CD4-positive, alpha-beta T cell treated with Interleukin-6 for 4 hours (primary cell): ENCODE measurements at regions not wholly inside any gene's neighbourhood (a gene's known extent, or its start where the extent isn't known, plus 50 kb on each side); places are given as distances from the start of the nearest gene placed in this dataset.

Source experiments
- DNase-seq: peaks from one replicate; pipeline ENCODE4 v3.0.0-alpha.2; 2020; ENCODE audit warnings: mixed read lengths

- no peak for DNase-seq
These were observed 167.3 kb downstream of the TMEM18 start for GRCh38 chr2:509888-510287.

- DNase-seq = no peak
These were observed 169.1 kb downstream of the TMEM18 start for GRCh38 chr2:508121-508520.

DNA sequence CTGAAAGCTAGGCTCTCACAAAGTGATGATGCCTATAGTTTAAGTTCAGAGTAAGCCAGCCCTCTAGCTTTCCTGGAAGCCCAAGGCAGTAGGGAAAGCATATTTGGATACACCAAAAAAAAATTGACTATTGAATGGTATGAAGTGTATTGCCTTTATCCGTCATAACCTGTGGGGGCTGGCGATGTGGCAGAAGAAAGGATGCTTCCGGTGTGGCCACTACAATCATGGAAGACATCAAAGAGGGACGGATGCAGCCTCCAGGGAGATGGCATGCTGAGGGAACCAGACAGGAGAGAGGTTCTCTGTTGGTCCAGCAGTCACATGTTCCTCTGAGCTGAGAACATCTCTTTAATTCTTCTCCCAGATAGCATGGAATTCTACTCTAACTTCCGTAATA lies 170.3 kb downstream of the TMEM18 start:
- DNase-seq = no peak

GRCh38 chr2:506451-506850 lies 170.8 kb downstream of the TMEM18 start:
- no peak for DNase-seq

DNA sequence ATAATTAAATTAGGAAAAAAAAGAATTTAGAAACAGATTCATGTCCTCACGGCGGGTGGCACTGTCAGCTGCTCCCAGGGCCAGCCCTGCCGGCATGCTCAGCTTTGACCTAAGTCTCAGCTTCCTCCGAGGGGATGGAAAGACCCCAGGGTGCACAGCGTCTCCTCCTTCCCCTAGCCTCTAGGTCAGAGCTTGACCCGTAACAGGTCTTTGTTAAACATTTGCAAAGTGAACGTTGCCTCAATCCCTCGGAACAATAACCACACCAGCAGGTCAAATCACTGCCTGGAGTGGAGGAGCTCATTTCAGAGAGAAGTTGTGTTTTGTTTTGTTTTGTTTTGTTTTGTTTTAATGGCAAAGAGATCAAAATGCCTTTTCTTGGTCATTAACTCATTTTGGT lies 171.3 kb downstream of the TMEM18 start:
- no peak for DNase-seq

- DNase-seq = no peak
These were observed 173.8 kb downstream of the TMEM18 start for GRCh38 chr2:503288-503999.

DNA sequence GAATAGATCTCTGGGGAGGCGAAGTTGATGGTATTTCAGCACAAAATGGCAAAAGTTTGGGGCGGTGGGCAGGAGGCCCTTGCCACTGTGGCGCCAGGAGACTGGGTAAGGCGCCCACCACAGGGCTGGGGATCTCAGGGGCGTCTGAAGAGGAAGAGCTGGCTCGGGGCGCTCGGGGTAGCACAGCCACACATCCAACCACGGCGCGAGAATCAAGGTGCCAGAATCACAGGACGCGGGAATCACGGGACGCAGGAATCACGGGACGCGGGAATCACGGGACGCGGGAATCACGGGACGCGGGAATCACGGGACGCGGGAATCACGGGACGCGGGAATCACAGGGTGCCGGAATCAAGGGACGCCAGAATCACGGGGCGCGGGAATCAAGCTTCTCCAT lies 174.4 kb downstream of the TMEM18 start:
- DNase-seq = no peak

DNA sequence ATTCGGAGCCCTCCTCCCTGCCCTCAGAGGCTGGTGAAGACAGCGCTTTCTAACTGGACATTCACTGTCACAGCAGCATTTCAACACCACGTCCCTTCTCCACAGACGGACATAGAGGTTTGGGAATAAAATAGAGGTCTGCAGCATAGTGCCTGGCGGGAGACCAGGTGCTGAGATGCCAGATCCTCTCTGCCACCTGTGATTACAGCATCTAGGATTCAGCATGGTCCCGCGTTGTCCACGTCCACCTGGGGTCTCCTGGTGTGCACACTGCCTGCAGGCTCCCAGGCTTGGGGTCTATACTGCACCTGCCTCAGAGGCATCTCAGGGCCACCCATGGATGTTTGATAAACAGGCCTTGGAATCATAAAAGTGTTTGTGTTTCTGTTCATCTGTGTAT lies 175.5 kb downstream of the TMEM18 start:
- no peak for DNase-seq

GRCh38 chr2:501130-501529 lies 176.1 kb downstream of the TMEM18 start:
- no peak for DNase-seq

DNA sequence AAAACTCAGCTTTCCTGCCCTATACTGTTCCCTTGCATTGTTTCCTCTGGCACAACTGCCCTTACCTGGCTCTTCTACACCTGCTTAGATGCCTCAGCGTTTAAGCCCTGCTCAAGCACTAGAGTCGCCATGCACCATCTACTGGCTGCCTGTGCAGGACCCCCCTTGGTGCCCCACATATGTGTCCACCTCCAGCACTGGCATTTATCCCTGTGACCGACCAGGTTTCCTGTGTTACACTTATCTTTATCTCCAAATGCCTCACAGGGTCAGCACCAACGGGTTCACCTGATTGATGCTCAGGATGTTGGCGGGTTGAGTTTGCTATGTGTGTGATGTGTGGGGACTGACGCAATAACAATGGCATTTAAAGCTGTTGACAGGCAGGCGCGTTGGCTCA lies 177.5 kb downstream of the TMEM18 start:
- no peak for DNase-seq

DNA sequence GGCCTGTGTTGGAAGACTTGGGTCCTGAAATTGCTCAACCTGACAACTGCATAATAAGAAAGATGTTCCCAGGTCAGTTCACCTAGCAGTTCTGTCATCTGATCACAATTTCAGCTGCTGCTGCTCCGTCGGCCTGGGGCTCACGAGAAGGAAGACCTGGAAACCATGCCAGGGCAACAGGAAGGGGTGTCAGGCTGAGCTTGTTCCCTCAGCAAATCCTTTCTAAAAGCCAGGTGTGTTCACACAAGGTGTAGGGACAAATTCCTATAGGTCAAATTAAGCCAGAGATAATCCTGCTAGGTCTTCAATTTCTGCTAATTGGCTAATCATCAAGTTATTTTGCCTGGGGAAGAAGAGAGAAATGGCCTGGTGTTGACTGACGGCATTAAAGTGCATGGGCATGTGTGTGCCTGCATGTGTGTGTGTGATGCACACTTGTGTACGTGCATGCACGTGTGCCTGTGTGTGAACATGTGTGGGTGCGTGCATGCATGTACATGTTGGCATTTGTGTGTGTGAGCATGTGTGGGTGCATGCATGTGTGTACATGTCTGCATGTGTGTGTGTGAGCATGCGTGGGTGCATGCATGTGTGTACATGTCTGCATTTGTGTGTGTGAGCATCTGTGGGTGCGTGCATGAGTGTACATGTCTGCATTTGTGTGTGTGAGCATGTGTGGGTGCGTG lies 178.6 kb downstream of the TMEM18 start:
- DNase-seq = no peak

- no peak for DNase-seq
These were observed 179.3 kb downstream of the TMEM18 start for GRCh38 chr2:497770-498492.

DNA sequence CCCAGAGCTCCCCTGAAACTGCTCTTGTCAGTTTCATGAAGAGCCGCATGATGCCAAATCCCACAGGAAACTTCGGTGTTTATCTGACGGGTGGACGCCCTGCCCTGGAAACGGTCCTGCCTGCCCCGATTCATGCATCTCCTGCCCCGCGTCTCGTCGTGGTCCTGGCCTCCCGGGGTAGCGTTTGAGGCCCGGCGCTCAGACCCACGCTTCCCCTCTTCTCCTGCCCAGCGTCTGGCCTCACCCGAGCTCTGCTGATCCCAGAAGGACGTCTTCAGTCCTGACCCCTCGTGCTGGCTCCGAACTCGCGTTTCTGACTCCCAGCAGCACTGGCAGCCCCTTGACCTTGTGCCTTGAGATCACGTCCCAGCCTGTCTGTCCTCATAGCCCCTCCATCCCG lies 180.5 kb downstream of the TMEM18 start:
- no peak for DNase-seq

- no peak for DNase-seq
These were observed 181.4 kb downstream of the TMEM18 start for GRCh38 chr2:495745-496275.

DNA sequence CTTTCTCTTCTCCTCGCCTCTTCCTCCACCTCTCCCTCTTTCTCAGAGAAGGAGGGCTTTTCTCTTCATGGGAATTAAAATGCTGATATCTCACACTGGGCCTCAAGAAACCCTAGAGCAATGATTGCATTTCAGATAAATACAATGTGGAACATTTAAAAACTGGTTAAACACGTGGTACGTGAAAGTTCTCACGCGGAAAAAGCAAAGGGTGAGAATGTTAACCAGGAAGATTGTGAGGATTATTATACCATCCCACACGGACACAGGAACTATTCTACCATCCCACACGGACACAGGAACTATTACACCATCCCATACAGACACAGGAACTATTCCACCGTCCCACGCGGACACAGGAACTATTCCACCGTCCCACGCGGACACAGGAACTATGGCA lies 182.4 kb downstream of the TMEM18 start:
- DNase-seq = no peak

DNA sequence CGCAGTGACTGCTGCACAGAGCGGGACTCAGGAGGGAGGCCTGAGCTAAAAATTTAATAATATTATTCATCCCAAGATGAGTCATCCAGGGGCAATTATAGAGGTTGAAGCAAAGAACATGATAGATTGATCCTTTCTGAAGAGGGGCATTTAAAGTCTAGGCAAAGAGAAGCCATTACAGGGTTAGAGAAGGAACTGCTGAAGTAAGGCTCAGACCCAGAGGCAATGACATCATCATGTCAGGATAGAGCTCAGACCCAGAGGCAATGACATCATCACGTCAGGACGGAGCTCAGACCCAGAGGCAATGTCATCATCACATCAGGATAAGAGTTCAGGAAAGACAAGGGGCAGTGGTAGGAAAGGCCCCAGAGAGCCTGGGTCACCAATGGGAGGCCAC lies 184.0 kb downstream of the TMEM18 start:
- no peak for DNase-seq

GRCh38 chr2:492178-492577 lies 185.0 kb downstream of the TMEM18 start:
- DNase-seq = no peak

- DNase-seq = no peak
These were observed 187.4 kb downstream of the TMEM18 start for GRCh38 chr2:489838-490237.

DNA sequence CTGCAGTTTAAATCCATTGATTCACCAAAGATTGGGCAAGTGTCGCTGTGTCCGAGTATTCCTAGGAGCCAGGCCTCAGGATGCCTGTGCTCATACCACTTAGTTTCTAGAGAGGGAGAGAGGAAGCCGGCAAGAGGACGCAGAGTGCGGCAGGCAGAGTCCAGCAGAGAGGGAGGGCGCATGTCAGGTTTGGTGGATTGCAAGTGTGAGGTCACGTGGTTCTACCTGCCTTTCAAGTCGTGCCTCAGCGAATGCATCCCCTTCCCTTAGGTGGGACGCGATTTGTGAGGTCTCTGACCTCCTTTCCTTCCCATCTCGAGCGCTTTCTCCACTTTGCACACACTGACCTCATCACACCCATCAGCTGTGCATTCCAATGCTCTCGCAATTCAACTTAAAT lies 188.1 kb downstream of the TMEM18 start:
- DNase-seq = no peak

GRCh38 chr2:487186-488079 lies 189.8 kb downstream of the TMEM18 start:
- DNase-seq = no peak

GRCh38 chr2:486371-486770 lies 190.8 kb downstream of the TMEM18 start:
- no peak for DNase-seq

DNA sequence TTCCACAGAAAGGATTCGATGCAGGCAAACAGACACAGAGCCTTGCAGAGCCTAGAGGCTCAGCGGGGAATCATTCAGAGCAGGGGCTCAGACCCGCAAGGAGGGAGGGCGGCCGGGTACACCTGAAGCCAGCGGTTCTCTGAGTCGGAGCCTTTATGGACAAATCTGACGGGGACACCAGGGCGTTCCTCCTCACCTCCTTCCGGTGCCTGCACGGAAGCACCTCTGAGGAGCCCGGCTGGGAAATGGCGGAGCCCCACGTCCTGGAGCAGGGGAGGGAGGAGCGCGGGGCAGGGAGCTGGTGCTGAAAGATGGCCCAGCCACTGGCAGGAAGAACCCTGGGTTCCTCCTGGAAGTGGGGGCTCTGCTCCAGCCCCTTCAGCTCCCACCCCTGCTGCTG lies 193.5 kb upstream of the ALKAL2 start:
- no peak for DNase-seq
